Mammary epithelial cell (primary cell): ENCODE measurements at regions not wholly inside any gene's neighbourhood (a gene's known extent, or its start where the extent isn't known, plus 50 kb on each side); places are given as distances from the start of the nearest gene placed in this dataset.

Source experiments
- CTCF ChIP-seq, 2 donors: IDR thresholded peaks in 1 of 2; conservative IDR thresholded peaks in 1 of 2; 2 replicates each; pipeline ENCODE4 v1.5.1; 2011 to 2012; ENCODE audit warnings: inconsistent platforms in 2 of 2, low read length in 2 of 2, mild to moderate bottlenecking in 2 of 2, control low read depth in 1 of 2, low read depth in 1 of 2; ENCODE audit not compliant: insufficient read depth in 1 of 2; ENCODE audit errors: extremely low read depth in 1 of 2
- EZH2 ChIP-seq: IDR thresholded peaks from 2 replicates; pipeline ENCODE4 v1.6.1; 2012; ENCODE audit warnings: low read length, inconsistent platforms, borderline replicate concordance

- TF ChIP-seq CTCF (conservative IDR thresholded peaks at IDR 0.05 in 1 of 2, IDR thresholded peaks at IDR 0.05 in 1 of 2; ENCODE audit: extremely low read depth in 1 of 2, insufficient read depth in 1 of 2, low read depth in 1 of 2, low read length in 2 of 2) (no peak), EZH2 (no peak)
Observed at GRCh38 chr5:145441228-145441627, 393.9 kb downstream of the PRELID2 start.
